AG10803 (cell line): ENCODE measurements at regions not wholly inside any gene's neighbourhood (a gene's known extent, or its start where the extent isn't known, plus 50 kb on each side); places are given as distances from the start of the nearest gene placed in this dataset.

Experiments used
- DNase-seq: peaks from one replicate; pipeline ENCODE4 v3.0.0; 2010; ENCODE audit warnings: low read depth
- H3K4me3 ChIP-seq: 2 replicates; pipeline ENCODE4 v1.5.1; 2011; ENCODE audit warnings: mild to moderate bottlenecking, low read length, control low read depth
- TF ChIP-seq, protein P1 (sequence below): conservative IDR thresholded peaks from 2 replicates; pipeline ENCODE4 v1.5.1; 2011; ENCODE audit warnings: mild to moderate bottlenecking, low read length, control low read depth, inconsistent platforms

DNA sequence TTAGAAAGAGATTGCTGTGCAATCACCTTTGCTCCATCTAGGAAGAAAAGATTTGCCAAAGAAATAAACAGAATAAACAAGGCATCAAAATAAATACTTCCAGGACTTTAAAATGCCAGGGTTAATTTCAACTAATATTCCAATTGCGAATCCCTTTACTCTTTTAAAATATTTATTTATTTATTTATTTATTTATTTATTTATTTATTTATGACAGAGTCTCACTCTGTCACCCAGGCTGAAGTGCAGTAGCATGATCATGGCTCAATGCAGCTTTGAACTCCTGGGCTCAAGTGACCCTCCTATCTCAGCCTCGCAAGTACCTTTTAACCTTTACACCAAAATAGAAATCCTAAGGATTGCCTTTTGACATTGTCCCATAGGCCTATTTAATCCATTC lies 191.1 kb downstream of the EDN1 start:
- no peak for DNase-seq
- H3K4me3 ChIP-seq, result no peak overlapping the region
- TF ChIP-seq, protein P1, sequence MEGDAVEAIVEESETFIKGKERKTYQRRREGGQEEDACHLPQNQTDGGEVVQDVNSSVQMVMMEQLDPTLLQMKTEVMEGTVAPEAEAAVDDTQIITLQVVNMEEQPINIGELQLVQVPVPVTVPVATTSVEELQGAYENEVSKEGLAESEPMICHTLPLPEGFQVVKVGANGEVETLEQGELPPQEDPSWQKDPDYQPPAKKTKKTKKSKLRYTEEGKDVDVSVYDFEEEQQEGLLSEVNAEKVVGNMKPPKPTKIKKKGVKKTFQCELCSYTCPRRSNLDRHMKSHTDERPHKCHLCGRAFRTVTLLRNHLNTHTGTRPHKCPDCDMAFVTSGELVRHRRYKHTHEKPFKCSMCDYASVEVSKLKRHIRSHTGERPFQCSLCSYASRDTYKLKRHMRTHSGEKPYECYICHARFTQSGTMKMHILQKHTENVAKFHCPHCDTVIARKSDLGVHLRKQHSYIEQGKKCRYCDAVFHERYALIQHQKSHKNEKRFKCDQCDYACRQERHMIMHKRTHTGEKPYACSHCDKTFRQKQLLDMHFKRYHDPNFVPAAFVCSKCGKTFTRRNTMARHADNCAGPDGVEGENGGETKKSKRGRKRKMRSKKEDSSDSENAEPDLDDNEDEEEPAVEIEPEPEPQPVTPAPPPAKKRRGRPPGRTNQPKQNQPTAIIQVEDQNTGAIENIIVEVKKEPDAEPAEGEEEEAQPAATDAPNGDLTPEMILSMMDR, result no peak

DNA sequence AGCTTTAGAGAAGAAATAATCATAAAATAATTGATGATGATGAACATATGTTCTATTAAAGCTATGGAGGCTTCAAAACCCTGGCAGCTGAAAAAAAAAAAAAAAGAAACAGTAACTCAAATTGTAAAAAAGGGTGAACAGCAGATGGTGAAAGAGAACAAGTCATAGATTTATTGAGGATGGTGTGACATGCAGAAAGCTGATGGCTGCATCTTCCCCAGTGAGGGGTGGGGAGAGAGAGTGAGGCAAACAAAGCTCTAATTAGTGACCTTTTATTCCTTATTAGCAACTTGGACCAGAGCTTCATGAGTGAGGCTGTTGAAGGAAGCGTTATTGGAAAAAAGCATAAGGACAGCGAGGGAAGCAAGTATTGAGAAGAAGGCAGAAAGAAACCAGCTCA lies 191.7 kb downstream of the EDN1 start:
- no peak overlapping the region for H3K4me3 ChIP-seq
- TF ChIP-seq, protein P1, result no peak
- DNase-seq, result no peak

DNA sequence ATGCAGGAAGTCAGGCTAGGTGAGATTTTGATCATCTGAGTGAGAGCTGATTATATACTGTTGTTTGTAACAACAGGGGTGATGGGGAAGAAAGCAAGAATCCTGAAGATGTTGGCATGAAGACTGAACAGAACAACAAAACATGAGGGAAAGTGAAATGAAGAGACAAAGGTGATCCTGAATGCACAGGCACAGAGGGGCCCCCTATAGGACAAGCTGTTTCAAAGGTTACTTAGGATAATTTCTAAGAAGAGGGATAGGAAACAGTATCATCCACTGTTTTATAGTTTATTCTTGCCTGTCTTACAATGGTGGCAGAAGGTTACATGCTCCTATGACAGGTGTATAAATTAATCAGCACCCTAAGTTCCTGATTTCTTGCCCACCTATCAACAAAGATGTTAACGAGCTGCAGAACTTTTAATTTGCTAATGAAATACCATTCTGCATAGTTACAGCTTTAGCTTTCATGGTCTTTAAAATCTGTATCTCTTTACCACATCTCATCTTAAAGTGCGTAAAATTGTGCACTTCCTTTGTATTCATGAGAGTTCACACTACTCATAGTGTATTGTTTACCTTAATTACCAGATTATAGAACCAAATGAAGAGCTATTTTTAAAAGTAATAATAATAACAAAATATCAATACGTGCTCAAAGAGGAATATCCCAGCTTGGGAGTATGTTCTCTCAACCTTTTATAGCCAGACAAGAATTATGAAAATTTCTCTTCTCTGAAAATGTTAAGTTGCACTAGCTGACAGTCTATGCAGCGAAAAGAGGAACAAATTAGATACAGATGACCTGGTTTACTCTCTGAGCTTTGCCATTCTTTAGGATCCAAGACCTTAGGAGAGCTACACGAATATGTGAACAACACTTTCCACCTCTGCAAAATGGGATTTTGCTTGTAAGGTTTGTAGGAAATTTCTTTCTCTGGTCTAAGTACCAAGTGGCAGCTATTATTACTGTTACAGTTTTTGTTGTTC lies 192.5 kb downstream of the EDN1 start:
- TF ChIP-seq, protein P1, result peak; percentile 28; the same call in 1 of the 2 replicates
- no peak for DNase-seq
- no peak overlapping the region for H3K4me3 ChIP-seq

DNA sequence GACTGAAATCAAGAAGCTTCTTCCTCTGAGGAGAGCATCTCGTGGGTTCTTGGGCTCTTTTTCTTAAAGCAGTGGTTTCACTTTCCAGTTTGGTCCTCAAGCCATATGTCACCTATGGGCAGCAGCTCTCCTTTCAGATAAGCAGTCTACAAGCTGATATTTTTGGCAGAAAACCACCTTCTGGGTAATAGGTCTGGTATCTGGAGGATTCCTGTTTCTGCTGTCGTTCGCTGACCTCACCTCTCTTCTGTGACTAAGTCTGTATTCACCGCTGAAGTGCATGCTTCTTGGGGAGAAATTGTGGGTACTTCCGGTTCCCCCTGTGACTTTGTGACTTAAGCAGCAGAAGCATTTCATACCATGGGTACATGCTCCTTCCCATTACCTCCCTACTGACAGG lies 193.6 kb downstream of the EDN1 start:
- peak; percentile 86 for DNase-seq
- TF ChIP-seq, protein P1, result no peak
- peak overlapping the region; percentile 1 for H3K4me3 ChIP-seq

DNA sequence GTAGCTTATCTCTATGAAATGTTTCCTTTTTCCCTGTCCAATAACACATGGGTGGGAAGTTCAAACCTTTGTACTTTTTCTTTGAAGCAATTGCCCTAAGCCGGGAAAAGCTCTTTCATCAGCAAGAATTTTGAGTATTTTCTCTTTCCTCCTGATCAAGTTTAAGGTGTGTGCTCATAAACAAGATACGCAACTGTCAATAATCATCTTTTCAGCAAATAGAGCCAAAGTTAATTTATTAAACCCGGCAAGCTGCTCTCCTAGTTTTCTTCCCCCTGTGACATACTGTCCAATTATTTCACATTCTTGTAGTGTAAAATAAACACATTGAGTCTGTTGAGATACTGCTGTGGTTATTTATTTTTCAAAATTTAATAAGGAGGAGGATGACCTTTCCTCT lies 194.4 kb downstream of the EDN1 start:
- no peak overlapping the region for H3K4me3 ChIP-seq
- TF ChIP-seq, protein P1, result no peak
- no peak for DNase-seq

DNA sequence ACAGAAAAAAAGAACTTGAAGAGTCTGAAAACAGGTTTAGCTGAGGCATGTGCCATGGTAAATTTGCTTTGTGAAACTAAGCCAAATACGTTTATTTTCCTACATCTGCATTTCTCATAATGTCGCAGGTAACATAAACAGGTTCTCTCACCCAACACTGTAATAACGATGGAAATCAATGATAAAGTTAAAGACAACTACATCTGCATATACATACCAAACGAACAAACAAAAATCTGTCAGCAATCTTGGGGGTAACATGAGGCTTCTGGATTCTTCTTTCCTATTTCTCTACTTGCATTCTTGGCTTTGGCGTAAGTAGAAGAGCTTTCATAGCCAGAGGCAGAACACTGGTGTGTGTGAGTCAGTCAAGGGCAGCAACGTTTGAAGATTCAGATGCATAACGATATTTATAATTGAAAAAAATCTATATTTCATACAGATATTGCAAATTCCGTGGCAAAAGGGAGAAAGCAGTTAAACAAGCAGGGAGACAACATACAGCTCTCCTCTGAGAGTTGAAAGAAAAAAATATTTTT lies 195.1 kb downstream of the EDN1 start:
- DNase-seq, result no peak

More for the DNA sequence above, 195.1 kb downstream of the EDN1 start:
- H3K4me3 ChIP-seq, result no peak overlapping the region
- TF ChIP-seq, protein P1, result no peak
